GM23338 (cell line): ENCODE measurements at regions not wholly inside any gene's neighbourhood (a gene's known extent, or its start where the extent isn't known, plus 50 kb on each side); places are given as distances from the start of the nearest gene placed in this dataset.

ENCODE experiments used
- ATAC-seq: fragments of 200-7000 bp; cut with Tn5 transposase; 3 replicates; pipeline ENCODE4 v1.9.1; 2020
- DNase-seq: peaks from one replicate; pipeline ENCODE4 v3.0.0-alpha.2; 2015; ENCODE audit warnings: low spot score
- H2AFZ ChIP-seq: fragments of 200-600 bp; sonication (generic); 2 replicates; pipeline ENCODE4 v1.8.0; 2016; ENCODE audit warnings: antibody characterized with exemption, mild to moderate bottlenecking, moderate library complexity
- H3F3A ChIP-seq: fragments of 200-600 bp; sonication (generic); replicated peaks from 2 replicates; pipeline ENCODE4 v1.8.0; 2017; ENCODE audit warnings: antibody characterized with exemption, mixed run types, low read depth
- H3K27ac ChIP-seq: fragments of 200-600 bp; sonication (generic); 2 replicates; pipeline ENCODE4 v1.6.1; 2016; ENCODE audit warnings: low read depth
- H3K27me3 ChIP-seq: fragments of 200-600 bp; sonication (generic); 2 replicates; pipeline ENCODE4 v1.8.0; 2016; ENCODE audit warnings: mild to moderate bottlenecking, mixed run types, moderate library complexity; ENCODE audit not compliant: insufficient read depth
- H3K36me3 ChIP-seq: fragments of 200-600 bp; sonication (generic); 2 replicates; pipeline ENCODE4 v1.8.0; 2016; ENCODE audit warnings: mild to moderate bottlenecking; ENCODE audit not compliant: insufficient read depth
- H3K4me1 ChIP-seq: fragments of 200-600 bp; sonication (generic); 2 replicates; pipeline ENCODE4 v1.8.0; 2016; ENCODE audit warnings: mild to moderate bottlenecking, moderate library complexity; ENCODE audit not compliant: insufficient read depth
- H3K4me2 ChIP-seq: fragments of 200-600 bp; sonication (generic); 2 replicates; pipeline ENCODE4 v1.7.1; 2017; ENCODE audit warnings: mixed run types
- H3K4me3 ChIP-seq: fragments of 200-600 bp; sonication (generic); 2 replicates; pipeline ENCODE4 v1.6.1; 2016; ENCODE audit warnings: mixed run types
- H3K79me2 ChIP-seq: fragments of 200-600 bp; sonication (generic); replicated peaks from 2 replicates; pipeline ENCODE4 v1.8.0; 2017; ENCODE audit warnings: mild to moderate bottlenecking; ENCODE audit not compliant: insufficient read depth
- H3K9me2 ChIP-seq: fragments of 200-600 bp; sonication (generic); 2 replicates; pipeline ENCODE4 v1.8.0; 2017; ENCODE audit not compliant: insufficient read depth
- H4K20me1 ChIP-seq: fragments of 200-600 bp; sonication (generic); replicated peaks from 2 replicates; pipeline ENCODE4 v1.8.0; 2017; ENCODE audit warnings: mild to moderate bottlenecking; ENCODE audit not compliant: insufficient read depth
- H3K27ac Mint-ChIP-seq: 2 replicates; pipeline ENCODE4 v1.8.0; 2020; ENCODE audit warnings: inconsistent platforms, mild to moderate bottlenecking, moderate library complexity, mixed read lengths
- H3K27me3 Mint-ChIP-seq: 3 replicates; pipeline ENCODE4 v1.8.0; 2022; ENCODE audit warnings: low read depth, mild to moderate bottlenecking, moderate library complexity, mixed read lengths, inconsistent platforms; ENCODE audit not compliant: insufficient read depth, poor library complexity
- H3K36me3 Mint-ChIP-seq: 3 replicates; pipeline ENCODE4 v1.8.0; 2021; ENCODE audit warnings: low read depth, mild to moderate bottlenecking, inconsistent platforms, moderate library complexity, mixed read lengths
- H3K4me1 Mint-ChIP-seq: 3 replicates; pipeline ENCODE4 v1.8.0; 2020; ENCODE audit warnings: mild to moderate bottlenecking, inconsistent platforms, mixed read lengths
- H3K4me3 Mint-ChIP-seq: 3 replicates; pipeline ENCODE4 v1.8.0; 2021; ENCODE audit warnings: moderate library complexity, mild to moderate bottlenecking, inconsistent platforms, mixed read lengths
- H3K9me3 Mint-ChIP-seq: 3 replicates; pipeline ENCODE4 v1.8.0; 2020; ENCODE audit warnings: moderate library complexity, mild to moderate bottlenecking, inconsistent platforms, mixed read lengths
- CREB1 ChIP-seq: fragments of 250-450 bp; sonication (Bioruptor Pico); IDR thresholded peaks from 2 replicates; pipeline ENCODE4 v1.5.0; 2020; ENCODE audit warnings: low read depth, mild to moderate bottlenecking, moderate library complexity
- EZH2 ChIP-seq: fragments of 200-600 bp; sonication (generic); IDR thresholded peaks from one replicate; pipeline ENCODE4 v1.8.0; 2017; ENCODE audit warnings: antibody characterized with exemption, mild to moderate bottlenecking, low read depth; ENCODE audit not compliant: unreplicated experiment
- EZH2phosphoT487 ChIP-seq: fragments of 200-600 bp; sonication (generic); IDR thresholded peaks from one replicate; pipeline ENCODE4 v1.8.1; 2018; ENCODE audit warnings: antibody characterized with exemption; ENCODE audit not compliant: unreplicated experiment
- JUNB ChIP-seq: IDR thresholded peaks from one replicate; pipeline ENCODE4 v1.6.1; 2016; ENCODE audit warnings: antibody characterized with exemption; ENCODE audit not compliant: unreplicated experiment
- NANOG ChIP-seq: IDR thresholded peaks from 2 replicates; pipeline ENCODE4 v1.6.1; 2016; ENCODE audit warnings: antibody characterized with exemption, borderline replicate concordance
- POLR2AphosphoS5 ChIP-seq: IDR thresholded peaks from 2 replicates; pipeline ENCODE4 v1.6.1; 2016; ENCODE audit warnings: antibody characterized with exemption, low read depth
- STAT1 ChIP-seq: IDR thresholded peaks from one replicate; pipeline ENCODE4 v1.6.1; 2016; ENCODE audit warnings: antibody characterized with exemption; ENCODE audit not compliant: unreplicated experiment
- ZNF114 ChIP-seq: fragments of 250-450 bp; sonication (Bioruptor Pico); IDR thresholded peaks from 2 replicates; pipeline ENCODE4 v1.5.0; 2020; ENCODE audit warnings: mild to moderate bottlenecking, moderate library complexity
- ZNF331 ChIP-seq: fragments of 250-450 bp; sonication (Bioruptor Pico); IDR thresholded peaks from 2 replicates; pipeline ENCODE4 v1.5.0; 2020; ENCODE audit warnings: low read depth, mild to moderate bottlenecking, moderate library complexity
- TF ChIP-seq, protein P1 (sequence below): fragments of 250-450 bp; sonication (Bioruptor Pico); IDR thresholded peaks from 2 replicates; pipeline ENCODE4 v1.5.0; 2020; ENCODE audit warnings: mild to moderate bottlenecking, moderate library complexity
- TF ChIP-seq, protein P2 (sequence below): IDR thresholded peaks from 2 replicates; pipeline ENCODE4 v1.6.1; 2016; ENCODE audit warnings: antibody characterized with exemption
- TF ChIP-seq, protein P3 (sequence below), 2 experiments: fragments of 200-600 bp in 1 of 2; sonication (generic) in 1 of 2; conservative IDR thresholded peaks; 2 replicates each; pipeline versions ENCODE4 v1.5.1 to v1.6.1; 2016 to 2017; ENCODE audit warnings: antibody characterized with exemption in 2 of 2, low read depth in 2 of 2, mild to moderate bottlenecking in 2 of 2, moderate library complexity in 1 of 2
- TF ChIP-seq, protein P4 (sequence below): IDR thresholded peaks from one replicate; pipeline ENCODE4 v1.6.1; 2018; ENCODE audit warnings: antibody characterized with exemption; ENCODE audit not compliant: unreplicated experiment

DNA sequence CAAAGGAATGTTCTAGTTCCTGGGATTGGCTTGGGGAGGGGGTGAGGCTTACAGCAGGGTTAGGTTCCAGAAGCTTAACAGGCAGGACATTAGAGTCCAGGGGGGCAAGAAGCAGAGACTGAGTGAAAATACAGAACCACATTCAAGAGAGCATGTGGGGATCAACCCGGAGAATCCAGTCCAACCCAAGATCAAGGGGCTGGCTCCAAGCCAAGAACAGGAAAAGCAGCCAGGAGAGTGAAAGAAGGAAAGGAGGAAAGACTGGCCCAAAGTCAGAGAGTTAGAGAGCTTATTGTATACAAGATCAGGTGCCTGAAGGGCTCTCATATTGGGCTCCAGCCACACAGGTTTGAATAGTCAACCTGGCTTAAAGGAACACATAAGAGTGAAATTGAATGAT, 190.3 kb upstream of the CDKN3 start:
- H3K9me2 ChIP-seq, result no peaks in the 10 kb centered on the region
- TF ChIP-seq CREB1 (CRISPR knock-in tag) (no peak), ZNF114 (CRISPR knock-in tag) (no peak), STAT1 (no peak), NANOG (no peak), EZH2phosphoT487 (no peak), ZNF331 (no peak), POLR2AphosphoS5 (no peak), JUNB (no peak), EZH2 (no peak)
- TF ChIP-seq, protein P1, sequence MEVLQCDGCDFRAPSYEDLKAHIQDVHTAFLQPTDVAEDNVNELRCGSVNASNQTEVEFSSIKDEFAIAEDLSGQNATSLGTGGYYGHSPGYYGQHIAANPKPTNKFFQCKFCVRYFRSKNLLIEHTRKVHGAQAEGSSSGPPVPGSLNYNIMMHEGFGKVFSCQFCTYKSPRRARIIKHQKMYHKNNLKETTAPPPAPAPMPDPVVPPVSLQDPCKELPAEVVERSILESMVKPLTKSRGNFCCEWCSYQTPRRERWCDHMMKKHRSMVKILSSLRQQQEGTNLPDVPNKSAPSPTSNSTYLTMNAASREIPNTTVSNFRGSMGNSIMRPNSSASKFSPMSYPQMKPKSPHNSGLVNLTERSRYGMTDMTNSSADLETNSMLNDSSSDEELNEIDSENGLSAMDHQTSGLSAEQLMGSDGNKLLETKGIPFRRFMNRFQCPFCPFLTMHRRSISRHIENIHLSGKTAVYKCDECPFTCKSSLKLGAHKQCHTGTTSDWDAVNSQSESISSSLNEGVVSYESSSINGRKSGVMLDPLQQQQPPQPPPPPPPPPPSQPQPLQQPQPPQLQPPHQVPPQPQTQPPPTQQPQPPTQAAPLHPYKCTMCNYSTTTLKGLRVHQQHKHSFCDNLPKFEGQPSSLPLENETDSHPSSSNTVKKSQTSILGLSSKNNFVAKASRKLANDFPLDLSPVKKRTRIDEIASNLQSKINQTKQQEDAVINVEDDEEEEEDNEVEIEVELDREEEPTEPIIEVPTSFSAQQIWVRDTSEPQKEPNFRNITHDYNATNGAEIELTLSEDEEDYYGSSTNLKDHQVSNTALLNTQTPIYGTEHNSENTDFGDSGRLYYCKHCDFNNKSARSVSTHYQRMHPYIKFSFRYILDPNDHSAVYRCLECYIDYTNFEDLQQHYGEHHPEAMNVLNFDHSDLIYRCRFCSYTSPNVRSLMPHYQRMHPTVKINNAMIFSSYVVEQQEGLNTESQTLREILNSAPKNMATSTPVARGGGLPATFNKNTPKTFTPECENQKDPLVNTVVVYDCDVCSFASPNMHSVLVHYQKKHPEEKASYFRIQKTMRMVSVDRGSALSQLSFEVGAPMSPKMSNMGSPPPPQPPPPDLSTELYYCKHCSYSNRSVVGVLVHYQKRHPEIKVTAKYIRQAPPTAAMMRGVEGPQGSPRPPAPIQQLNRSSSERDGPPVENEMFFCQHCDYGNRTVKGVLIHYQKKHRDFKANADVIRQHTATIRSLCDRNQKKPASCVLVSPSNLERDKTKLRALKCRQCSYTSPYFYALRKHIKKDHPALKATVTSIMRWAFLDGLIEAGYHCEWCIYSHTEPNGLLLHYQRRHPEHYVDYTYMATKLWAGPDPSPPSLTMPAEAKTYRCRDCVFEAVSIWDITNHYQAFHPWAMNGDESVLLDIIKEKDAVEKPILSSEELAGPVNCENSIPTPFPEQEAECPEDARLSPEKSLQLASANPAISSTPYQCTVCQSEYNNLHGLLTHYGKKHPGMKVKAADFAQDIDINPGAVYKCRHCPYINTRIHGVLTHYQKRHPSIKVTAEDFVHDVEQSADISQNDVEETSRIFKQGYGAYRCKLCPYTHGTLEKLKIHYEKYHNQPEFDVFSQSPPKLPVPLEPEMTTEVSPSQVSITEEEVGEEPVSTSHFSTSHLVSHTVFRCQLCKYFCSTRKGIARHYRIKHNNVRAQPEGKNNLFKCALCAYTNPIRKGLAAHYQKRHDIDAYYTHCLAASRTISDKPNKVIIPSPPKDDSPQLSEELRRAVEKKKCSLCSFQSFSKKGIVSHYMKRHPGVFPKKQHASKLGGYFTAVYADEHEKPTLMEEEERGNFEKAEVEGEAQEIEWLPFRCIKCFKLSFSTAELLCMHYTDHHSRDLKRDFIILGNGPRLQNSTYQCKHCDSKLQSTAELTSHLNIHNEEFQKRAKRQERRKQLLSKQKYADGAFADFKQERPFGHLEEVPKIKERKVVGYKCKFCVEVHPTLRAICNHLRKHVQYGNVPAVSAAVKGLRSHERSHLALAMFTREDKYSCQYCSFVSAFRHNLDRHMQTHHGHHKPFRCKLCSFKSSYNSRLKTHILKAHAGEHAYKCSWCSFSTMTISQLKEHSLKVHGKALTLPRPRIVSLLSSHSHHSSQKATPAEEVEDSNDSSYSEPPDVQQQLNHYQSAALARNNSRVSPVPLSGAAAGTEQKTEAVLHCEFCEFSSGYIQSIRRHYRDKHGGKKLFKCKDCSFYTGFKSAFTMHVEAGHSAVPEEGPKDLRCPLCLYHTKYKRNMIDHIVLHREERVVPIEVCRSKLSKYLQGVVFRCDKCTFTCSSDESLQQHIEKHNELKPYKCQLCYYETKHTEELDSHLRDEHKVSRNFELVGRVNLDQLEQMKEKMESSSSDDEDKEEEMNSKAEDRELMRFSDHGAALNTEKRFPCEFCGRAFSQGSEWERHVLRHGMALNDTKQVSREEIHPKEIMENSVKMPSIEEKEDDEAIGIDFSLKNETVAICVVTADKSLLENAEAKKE (CRISPR knock-in tag), result no peak
- TF ChIP-seq, protein P2, sequence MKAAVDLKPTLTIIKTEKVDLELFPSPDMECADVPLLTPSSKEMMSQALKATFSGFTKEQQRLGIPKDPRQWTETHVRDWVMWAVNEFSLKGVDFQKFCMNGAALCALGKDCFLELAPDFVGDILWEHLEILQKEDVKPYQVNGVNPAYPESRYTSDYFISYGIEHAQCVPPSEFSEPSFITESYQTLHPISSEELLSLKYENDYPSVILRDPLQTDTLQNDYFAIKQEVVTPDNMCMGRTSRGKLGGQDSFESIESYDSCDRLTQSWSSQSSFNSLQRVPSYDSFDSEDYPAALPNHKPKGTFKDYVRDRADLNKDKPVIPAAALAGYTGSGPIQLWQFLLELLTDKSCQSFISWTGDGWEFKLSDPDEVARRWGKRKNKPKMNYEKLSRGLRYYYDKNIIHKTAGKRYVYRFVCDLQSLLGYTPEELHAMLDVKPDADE, result no peak
- TF ChIP-seq, protein P3, sequence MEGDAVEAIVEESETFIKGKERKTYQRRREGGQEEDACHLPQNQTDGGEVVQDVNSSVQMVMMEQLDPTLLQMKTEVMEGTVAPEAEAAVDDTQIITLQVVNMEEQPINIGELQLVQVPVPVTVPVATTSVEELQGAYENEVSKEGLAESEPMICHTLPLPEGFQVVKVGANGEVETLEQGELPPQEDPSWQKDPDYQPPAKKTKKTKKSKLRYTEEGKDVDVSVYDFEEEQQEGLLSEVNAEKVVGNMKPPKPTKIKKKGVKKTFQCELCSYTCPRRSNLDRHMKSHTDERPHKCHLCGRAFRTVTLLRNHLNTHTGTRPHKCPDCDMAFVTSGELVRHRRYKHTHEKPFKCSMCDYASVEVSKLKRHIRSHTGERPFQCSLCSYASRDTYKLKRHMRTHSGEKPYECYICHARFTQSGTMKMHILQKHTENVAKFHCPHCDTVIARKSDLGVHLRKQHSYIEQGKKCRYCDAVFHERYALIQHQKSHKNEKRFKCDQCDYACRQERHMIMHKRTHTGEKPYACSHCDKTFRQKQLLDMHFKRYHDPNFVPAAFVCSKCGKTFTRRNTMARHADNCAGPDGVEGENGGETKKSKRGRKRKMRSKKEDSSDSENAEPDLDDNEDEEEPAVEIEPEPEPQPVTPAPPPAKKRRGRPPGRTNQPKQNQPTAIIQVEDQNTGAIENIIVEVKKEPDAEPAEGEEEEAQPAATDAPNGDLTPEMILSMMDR (conservative IDR thresholded peaks at IDR 0.05; ENCODE audit: low read depth in 2 of 2), result no peak
- TF ChIP-seq, protein P4, sequence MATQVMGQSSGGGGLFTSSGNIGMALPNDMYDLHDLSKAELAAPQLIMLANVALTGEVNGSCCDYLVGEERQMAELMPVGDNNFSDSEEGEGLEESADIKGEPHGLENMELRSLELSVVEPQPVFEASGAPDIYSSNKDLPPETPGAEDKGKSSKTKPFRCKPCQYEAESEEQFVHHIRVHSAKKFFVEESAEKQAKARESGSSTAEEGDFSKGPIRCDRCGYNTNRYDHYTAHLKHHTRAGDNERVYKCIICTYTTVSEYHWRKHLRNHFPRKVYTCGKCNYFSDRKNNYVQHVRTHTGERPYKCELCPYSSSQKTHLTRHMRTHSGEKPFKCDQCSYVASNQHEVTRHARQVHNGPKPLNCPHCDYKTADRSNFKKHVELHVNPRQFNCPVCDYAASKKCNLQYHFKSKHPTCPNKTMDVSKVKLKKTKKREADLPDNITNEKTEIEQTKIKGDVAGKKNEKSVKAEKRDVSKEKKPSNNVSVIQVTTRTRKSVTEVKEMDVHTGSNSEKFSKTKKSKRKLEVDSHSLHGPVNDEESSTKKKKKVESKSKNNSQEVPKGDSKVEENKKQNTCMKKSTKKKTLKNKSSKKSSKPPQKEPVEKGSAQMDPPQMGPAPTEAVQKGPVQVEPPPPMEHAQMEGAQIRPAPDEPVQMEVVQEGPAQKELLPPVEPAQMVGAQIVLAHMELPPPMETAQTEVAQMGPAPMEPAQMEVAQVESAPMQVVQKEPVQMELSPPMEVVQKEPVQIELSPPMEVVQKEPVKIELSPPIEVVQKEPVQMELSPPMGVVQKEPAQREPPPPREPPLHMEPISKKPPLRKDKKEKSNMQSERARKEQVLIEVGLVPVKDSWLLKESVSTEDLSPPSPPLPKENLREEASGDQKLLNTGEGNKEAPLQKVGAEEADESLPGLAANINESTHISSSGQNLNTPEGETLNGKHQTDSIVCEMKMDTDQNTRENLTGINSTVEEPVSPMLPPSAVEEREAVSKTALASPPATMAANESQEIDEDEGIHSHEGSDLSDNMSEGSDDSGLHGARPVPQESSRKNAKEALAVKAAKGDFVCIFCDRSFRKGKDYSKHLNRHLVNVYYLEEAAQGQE, result no peak
- Mint-ChIP-seq H3K4me1 (no peaks in the 10 kb centered on the region), H3K9me3 (peaks cover 22% of the 10 kb centered on the region), H3K4me3 (no peak overlapping the region), H3K36me3 (peaks cover 17% of the 10 kb centered on the region), H3K27ac (no peak overlapping the region), H3K27me3 (no peaks in the 10 kb centered on the region)
- DNase-seq, result no peak
- no peak for ATAC-seq
- H2AFZ ChIP-seq, result no peak overlapping the region
- H3K4me1 ChIP-seq, result no peaks in the 10 kb centered on the region
- no peak overlapping the region for H3K4me2 ChIP-seq
- no peaks in the 10 kb centered on the region for H4K20me1 ChIP-seq
- no peak overlapping the region for H3K27ac ChIP-seq
- H3K4me3 ChIP-seq, result no peak overlapping the region
- H3K79me2 ChIP-seq, result no peaks in the 10 kb centered on the region
- no peaks in the 10 kb centered on the region for H3K36me3 ChIP-seq
- no peaks in the 10 kb centered on the region for H3K27me3 ChIP-seq
- no peaks in the 10 kb centered on the region for H3F3A ChIP-seq
